SU-DHL-6 (cell line): ENCODE measurements at regions not wholly inside any gene's neighbourhood (a gene's known extent, or its start where the extent isn't known, plus 50 kb on each side); places are given as distances from the start of the nearest gene placed in this dataset.
A peak's percentile ranks its signal among the peaks of the same experiment; 100 is the strongest.
"Not testable (repeated sequence)": the region's sequence is repeated elsewhere in the genome, so short reads cannot be mapped to it uniquely, and the experiment has no call there.

Source experiments
- EZH2phosphoT487 ChIP-seq: fragments of 200-600 bp; sonication (generic), shearing (Covaris generic); conservative IDR thresholded peaks from 2 replicates; pipeline ENCODE4 v1.6.1; 2018; ENCODE audit warnings: mild to moderate bottlenecking, antibody characterized with exemption, low read length, moderate library complexity, mixed read lengths
- TF ChIP-seq, protein P1 (sequence below): fragments of 200-600 bp; sonication (generic); IDR thresholded peaks from one replicate; pipeline ENCODE4 v1.5.1; 2017; ENCODE audit warnings: antibody characterized with exemption, mild to moderate bottlenecking, low read length, moderate library complexity; ENCODE audit not compliant: insufficient read depth, poor library complexity, severe bottlenecking

DNA sequence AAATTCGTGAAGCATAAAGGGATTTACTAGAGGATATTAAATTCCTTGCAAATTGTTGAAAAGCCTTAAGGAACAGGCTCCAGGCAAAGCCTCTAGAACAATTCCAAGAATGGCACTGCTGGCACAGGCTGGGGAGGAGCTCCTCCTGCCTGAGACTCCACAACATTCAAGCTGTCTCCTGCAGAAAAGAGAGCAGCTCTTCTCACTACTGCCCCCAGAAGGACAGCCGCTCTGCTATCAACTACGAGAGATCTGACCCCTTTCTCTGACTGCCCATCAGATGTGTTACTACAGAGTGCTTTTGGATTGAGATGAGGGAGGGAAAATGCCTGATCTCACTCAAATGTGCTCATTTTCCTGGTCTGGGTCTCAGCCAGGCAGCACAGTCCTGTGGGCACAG, 269.9 kb downstream of the RPIA start:
- TF ChIP-seq, protein P1, sequence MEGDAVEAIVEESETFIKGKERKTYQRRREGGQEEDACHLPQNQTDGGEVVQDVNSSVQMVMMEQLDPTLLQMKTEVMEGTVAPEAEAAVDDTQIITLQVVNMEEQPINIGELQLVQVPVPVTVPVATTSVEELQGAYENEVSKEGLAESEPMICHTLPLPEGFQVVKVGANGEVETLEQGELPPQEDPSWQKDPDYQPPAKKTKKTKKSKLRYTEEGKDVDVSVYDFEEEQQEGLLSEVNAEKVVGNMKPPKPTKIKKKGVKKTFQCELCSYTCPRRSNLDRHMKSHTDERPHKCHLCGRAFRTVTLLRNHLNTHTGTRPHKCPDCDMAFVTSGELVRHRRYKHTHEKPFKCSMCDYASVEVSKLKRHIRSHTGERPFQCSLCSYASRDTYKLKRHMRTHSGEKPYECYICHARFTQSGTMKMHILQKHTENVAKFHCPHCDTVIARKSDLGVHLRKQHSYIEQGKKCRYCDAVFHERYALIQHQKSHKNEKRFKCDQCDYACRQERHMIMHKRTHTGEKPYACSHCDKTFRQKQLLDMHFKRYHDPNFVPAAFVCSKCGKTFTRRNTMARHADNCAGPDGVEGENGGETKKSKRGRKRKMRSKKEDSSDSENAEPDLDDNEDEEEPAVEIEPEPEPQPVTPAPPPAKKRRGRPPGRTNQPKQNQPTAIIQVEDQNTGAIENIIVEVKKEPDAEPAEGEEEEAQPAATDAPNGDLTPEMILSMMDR, result peak; percentile 15
- not testable (repeated sequence) for TF ChIP-seq EZH2phosphoT487
